ENCODE measurements at regions not wholly inside any gene's neighbourhood (a gene's known extent, or its start where the extent isn't known, plus 50 kb on each side); places are given as distances from the start of the nearest gene placed in this dataset.
"Not testable (repeated sequence)": the region's sequence is repeated elsewhere in the genome, so short reads cannot be mapped to it uniquely, and the experiment has no call there.

DNA sequence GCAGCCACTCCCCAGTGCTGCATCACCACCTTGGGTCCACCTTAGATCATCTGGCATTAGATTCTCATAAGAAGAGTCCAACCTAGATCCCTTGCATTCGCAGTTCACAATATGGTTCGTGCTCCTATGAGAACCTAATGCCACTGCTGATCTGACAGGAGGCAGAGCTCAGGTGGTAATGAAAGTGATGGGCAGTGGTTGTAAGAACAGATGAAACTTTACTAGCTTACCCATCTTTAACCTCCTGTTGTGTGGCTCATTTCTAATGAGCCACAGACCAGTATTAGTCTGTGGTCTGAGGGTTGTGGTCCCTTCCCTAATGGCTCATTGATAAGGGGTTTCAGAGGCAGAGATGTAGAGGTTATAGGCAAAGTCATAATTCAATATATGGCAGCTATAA, 615.9 kb upstream of the MIS18BP1 start:
- DNase-seq (ENCODE audit: low read depth in 4 of 4, low spot score in 2 of 4), result no peak

DNA sequence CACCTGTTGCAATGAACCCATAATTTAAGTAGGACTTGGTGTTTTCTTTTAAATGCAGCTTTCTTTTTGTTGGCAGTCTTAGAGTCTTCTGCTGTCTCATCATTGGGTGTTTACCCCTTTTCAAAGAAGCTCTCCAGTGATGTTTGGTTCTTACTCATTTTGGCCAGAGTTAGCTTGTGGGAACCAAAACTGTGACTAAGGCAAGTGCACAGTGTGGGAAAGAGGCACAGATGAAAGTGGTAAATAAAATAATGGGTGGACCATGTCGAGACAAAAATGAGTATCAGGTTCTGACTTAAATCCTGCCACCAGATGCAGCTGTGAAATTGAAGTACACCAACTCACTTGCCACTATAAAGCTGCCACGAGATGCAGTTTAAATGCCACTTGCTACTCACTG, 615.4 kb upstream of the MIS18BP1 start:
- no peak for DNase-seq (ENCODE audit: low read depth in 4 of 4, low spot score in 2 of 4)

DNA sequence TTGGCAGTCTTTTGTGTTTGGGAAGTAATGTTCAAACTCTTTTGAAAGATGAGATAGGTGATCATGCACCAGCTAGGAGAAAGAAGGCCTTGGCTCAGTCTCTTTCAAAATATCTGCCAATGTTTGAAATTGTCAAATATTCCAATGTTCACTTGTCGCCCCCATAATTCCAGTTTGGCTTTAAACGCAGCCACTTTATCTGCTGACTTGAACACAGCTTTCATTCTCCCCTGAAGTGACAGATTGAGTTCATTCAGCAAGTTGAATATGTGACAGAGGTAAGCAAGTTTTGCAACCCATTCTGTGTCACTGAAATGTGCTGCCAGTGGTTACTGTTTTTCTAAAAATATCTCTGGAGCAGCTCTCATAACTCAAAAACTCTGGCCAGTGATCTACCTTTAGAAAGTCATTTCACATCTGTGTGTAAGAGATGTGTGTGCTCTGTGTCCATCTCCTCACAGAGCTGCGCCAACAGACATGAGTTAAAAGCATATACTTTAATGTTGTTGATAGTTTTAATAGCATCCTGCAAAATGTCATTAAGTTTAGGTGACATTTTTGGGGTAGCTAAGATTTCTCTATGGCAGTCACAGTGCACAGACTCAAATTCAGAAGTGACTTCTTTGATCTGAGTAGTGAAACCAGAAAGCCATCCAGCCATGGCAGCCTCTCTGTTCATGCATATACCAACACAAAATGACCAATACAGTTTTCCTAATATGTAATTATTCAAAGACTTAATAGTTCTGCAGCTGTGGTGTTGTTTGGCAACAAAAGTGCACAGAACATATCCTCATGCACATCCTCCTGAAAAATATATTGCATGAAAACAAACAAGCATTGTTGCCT, 614.3 kb upstream of the MIS18BP1 start:
- no peak for DNase-seq (ENCODE audit: low read depth in 4 of 4, low spot score in 2 of 4)

DNA sequence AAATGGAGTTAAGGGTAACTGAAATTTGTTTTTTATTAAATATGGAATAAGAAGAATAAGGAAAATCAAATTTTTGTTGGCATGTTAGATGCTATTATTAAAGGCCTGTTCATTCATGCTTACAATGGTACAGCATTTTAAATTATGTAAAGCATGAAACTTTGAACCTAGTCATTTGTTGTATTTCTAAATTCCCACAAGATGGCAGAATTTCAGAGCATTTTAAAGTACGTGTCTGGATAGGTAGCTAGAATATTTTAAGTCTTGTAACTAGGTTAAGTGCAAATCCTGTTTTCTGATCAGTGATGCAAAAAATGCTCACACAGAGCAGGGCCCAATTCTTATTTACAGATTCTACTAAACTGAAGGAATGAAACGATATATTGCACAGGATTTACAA, 585.6 kb upstream of the MIS18BP1 start:
- DNase-seq (ENCODE audit: low read depth in 4 of 4, low spot score in 2 of 4), result no peak

DNA sequence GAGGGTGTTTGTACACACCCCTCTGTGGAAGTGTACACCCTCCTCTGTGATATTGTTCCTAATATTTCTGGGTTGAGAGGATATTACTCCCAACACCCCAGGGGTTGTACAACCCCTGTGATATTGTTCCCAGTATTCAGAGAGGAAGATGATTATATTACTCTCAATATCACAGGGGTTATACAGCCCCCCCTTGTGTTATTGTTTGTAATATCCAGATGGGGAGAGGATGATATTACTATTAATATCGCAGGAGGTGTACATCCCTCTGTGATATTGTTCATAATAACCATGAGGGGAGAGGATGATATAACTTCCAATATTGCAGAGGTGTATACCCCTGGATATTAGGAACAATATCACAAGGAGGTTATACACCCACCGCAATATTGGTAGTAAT, 566.1 kb upstream of the MIS18BP1 start:
- DNase-seq (ENCODE audit: low read depth in 4 of 4, low spot score in 2 of 4), result no peak

DNA sequence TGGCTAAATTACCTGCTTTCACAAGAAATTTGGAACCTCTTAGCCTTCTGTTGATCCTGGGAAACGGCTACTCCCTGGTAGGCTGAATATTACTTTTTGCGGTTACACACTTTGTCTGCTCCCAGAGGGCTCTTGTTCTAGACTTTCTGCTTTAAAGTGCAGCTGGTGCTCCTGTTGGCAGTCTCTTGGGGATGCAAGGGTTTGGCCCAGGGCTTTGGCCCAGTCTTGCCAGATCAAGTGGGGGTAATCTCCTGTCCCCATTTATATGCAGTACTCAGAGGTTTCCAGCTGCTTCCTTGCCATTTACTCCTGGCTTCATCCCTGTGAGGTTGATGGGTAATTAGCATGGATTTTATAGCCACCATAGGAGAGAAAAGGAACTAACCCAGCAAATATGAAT, 558.2 kb upstream of the MIS18BP1 start:
- no peak for DNase-seq (ENCODE audit: low read depth in 4 of 4, low spot score in 2 of 4)

DNA sequence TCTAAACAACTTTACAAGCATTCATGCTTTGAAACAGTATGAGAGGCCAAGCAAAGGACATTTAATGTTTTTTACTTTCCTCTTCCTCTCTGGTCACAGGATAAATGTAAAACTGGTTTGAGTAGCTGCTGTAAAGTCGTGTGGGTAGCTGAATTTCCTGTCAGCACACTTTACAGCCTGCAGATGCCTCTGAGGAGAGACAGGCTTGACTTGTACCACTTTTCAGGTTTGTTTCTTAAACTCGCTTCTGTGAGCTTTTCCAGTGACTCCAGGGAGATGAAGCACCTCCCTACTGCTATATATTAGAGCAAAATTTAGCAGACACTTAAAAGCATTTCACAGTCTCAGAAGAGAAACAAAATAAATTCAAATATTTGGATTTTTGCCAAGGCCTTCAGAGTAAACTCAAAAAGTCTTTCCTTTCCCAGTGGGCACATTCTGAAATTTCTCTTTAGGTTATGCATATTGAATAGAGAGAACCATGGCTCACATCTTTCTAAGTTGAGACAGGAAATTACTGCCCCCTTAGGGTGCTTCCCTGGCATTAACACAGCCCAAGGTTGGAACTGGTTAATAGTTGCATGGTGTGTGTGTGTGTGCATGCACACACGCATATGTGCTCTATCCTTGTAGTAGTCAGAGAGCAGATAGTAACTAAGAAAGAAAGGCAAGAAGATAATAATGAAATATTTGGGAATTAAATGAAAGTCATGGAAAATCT, 557.3 kb upstream of the MIS18BP1 start:
- peak in 3 of 4 donors; percentile 0 to 3 (median 2) for DNase-seq (ENCODE audit: low read depth in 4 of 4, low spot score in 2 of 4)

DNA sequence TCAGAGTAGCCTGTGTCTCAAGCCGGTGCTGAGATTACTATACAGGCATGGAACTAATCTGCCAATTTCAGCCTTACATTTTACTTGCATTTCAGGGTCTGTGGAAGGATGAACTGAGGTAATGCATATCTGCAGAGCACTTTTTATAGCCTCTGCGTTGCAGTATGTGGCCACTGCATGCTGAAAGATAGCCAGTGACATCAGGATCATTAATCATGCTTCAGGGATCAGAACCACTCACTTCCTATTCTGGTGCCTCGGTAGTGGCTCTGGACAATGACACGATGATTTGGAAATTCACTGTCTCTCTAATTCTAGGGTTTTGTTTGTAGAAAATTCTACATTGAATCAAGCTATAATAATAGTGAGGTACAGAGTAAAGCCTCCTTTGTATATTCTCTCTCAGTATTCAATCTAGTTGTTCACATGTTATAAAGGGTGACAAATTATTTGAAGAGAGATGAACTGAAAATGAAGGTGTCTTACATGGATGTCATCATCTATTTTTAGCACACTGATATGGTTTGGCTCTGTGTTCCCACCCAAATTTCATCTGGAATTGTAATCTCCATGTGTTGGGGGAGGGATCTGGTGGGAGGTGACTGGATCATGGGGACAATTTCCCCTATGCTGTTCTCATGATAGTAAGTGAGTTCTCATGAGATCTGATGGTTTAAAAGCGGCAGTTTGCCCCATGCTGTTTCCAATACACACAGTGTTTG, 554.3 kb upstream of the MIS18BP1 start:
- no peak for DNase-seq (ENCODE audit: low read depth in 4 of 4, low spot score in 2 of 4)

DNA sequence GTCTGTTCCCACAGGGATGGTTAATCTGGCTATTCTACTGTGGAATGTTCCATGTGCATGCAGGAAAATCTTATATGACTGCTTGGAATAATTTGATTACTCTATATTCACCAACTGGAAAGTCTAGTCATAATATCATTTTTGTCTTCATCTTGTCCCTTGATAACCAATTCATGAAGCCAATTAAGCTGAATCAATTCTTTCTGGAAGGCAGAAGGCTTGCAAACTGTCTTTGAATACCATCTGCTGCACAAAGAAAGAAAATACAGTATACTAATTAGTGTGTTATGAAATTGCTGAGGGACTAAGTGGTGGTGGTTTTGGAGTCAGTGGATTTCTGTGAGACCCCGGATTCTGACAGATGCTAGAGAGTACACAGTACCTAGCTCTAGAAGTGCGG, 546.5 kb upstream of the MIS18BP1 start:
- no peak for DNase-seq (ENCODE audit: low read depth in 4 of 4, low spot score in 2 of 4)

DNA sequence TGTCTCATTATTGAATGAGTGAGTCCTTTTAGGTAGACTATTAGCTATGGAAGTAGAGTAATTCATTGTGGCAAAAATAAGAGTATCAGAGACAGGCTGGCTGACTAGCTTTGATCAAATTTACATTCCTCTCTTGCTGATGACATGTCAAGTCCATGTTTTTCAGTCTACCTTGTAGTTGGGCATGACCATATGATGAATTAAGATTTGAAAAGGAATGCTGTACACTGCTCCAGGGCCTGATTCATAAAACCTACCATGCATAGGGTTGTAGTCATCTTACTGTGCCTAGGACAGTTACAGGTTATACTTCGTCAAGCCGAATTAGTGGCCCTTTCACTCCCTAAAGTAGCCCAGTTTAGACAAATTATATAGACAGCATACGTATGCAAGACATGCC, 545.7 kb upstream of the MIS18BP1 start:
- no peak for DNase-seq (ENCODE audit: low read depth in 4 of 4, low spot score in 2 of 4)

DNA sequence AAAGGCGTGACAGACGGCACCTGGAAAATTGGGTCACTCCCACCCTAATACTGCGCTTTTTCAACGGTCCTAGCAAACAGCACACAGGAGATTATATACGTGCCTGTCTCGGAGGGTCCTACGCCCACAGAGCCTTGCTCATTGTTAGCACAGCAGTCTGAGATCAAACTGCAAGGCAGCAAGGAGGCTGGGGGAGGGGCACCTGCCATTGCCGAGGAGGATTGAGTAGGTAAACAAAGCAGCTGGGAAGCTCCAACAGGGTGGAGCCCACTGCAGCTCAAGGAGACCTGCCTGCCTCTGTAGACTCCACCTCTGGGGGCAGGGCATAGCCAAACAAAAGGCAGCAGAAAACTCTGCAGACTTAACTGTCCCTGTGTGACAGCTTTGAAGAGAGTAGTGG, 543.0 kb upstream of the MIS18BP1 start:
- not testable (repeated sequence) for DNase-seq (ENCODE audit: low read depth in 4 of 4, low spot score in 2 of 4)

DNA sequence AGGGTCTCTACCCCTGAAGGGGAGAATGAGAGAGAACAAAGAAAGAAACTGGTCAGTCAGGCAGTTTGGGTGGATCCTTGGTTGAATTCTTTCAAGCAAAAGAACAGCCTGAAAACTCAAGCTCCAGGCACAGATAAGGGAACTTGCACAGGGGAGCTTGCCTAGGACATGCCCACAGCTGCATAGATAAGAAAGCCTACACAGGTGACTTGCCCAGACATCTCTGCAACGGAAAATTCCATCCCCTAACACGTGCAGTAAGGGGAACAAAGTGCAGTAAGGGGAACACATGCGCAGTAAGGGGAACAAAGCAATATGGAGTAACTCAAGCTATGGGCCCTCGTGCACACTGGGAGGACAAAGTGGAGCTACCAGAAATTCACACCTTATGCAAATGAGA, 540.1 kb upstream of the MIS18BP1 start:
- DNase-seq (ENCODE audit: low read depth in 4 of 4, low spot score in 2 of 4), result no peak

DNA sequence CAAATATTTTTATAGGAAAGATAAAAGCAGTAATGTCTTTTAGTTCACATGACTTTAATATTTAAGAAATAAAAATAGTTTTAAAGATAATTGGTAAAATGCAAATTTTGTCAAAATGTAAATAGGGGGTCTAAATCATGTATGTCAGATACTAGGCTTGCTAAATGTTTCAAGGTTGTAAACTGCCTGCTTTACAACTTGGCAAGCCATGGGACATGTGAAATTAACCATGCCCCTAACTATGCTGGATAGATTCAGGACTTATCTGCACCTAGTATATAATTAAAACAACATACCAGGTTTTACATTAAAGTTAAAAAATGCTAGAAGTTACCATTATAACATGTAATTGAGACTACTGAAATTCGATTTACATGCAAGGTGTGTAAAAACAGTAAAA, 537.3 kb upstream of the MIS18BP1 start:
- no peak for DNase-seq (ENCODE audit: low read depth in 4 of 4, low spot score in 2 of 4)

DNA sequence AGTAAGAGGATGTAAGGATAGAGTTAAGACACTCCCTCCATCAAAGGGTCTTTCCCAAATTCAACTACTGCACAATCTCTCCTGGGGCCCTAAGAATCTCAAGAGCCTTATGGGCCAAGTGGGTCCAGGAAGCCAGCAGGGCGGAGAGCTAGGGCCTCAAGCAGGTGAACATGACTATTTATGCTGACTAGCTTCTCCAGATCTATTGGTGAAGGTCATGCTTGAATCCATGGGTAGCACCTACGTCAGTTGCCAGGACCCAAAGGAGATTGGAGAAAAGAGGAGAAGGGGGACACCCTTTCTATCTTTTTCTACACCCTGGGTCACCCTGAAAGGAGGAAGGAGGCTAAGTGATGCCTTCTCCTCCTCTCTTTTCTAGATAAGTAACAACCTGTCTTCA, 534.2 kb upstream of the MIS18BP1 start:
- DNase-seq (ENCODE audit: low read depth in 4 of 4, low spot score in 2 of 4), result no peak

DNA sequence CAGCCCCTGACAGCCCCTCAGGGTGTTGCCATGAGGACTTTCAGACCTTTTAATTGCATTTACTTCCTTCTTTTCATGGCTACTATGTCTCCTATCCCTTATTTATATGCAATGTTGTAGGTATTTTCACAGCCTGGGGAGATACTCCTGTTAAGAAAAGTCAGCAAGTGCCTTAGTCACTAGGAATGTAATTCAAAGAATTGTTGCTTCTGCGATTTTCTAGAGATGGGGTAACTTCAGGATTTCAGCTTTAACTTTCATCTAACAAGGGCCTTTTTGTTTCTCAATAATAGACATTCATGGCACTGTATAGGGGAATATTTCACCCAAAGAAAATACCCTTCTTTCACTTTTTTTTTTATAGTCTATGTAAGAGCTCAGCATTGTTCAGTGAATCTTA, 533.3 kb upstream of the MIS18BP1 start:
- DNase-seq (ENCODE audit: low read depth in 4 of 4, low spot score in 2 of 4), result no peak

DNA sequence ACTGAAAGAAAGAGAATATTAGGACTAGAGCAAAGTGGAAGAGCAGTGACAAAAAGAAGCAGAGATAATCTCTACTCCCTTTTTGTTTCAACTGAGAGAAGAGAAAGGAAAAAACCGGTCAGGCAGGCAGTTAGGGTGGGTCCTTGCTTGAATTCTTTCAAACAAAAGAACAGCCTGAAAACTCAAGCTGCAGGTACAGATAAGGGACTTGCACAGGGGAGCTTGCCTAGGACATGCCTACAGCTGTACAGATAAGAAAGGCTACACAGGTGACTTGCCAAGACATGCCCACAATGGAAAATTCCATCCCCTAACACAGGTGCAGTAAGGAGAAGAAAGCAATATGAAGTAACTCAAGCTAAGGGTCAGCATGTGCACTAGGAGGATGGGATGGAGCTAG, 532.2 kb upstream of the MIS18BP1 start:
- DNase-seq (ENCODE audit: low read depth in 4 of 4, low spot score in 2 of 4), result no peak

DNA sequence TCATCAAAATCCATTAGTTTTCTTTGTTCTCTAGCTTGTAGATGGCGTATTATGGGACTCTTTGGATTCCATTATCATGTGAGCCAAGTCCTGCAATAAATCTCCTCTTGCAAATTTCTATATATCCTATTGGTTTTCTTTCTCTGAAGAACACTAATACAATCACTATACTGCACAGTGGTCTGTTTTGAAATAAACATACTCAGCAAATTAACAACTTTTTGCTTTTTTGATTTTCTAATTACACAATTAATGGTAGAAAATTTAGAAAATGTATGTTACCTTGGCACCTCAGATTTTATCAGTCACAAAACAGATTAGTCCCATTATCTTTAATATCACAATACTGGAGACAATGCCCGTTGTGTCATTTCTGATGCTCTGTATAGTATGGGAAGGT, 513.2 kb upstream of the MIS18BP1 start:
- no peak for DNase-seq (ENCODE audit: low read depth in 4 of 4, low spot score in 2 of 4)

DNA sequence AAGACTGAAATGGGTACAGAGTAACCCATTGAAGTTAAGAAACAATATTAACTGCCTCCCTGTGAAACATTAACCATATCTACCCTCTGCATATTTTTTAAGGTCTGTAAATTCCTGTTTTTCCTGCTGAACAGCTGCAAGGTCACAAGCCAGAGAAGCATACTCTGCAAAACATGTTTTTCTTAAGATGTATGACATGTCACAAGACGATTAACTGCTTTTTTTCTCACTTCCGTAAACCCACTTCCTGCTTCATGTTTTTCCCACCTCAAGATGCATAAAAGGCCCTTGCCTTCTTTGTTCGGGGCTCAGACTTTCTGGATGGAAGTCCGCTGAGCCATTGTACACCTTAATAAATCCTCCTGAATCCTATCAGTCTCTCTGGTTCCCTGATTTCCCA, 504.7 kb upstream of the MIS18BP1 start:
- no peak for DNase-seq (ENCODE audit: low read depth in 4 of 4, low spot score in 2 of 4)

DNA sequence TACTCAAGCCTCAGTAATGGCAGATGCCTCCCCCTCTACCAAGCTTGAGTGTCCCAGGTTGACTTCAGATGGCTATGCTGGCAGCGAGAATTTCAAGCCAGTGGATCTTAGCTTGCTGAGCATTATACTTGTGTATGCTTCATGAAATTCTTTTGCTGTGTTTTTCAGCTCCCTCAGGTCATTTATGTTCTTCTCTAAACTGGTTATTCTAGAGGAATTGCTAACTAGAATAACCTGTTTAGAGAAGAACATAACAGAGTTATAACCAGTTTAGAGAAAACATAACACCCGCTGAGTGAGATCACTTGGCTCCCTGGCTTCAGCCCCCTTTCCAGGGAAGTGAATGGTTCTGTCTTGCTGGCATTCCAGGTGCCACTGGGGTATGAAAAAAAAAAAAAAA, 503.4 kb upstream of the MIS18BP1 start:
- DNase-seq (ENCODE audit: low read depth in 4 of 4, low spot score in 2 of 4), result not testable (repeated sequence)

DNA sequence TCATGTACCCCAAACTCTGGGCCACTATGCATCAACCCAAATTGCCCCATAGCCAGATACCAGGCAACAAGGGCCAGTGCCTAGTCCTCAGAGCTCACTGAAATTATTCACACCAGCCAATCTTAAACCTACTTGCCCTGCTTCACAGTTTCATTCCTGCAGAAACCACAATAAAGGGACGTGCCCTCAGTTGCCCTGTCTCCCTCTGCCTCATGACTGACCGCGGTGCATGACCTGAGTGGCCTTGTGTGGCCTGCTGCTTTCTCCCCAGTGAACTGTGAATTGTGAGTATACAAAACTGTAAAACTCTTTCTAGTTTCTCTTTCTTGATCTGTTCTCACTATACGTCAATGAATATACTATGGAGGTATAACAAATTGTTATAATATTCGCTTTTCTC, 490.9 kb upstream of the MIS18BP1 start:
- DNase-seq (ENCODE audit: low read depth in 4 of 4, low spot score in 2 of 4), result no peak

DNA sequence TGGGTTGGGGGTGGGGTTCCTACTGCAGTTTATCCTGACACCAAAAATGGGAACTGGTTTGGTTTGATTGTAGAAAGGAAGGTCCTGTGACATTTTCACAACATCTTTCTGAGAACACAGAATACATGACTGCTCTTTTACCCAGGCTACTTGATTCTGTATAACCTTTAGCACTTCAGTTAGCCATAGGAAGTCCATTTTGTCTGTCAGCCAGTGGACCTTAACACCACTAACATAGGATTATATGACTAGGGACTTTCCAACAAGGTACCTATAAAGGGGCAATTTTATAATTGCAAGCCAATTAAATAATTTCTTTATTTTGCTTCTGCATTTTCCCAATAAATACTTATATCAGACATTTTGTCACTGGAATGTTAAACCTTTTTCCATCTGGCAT, 489.2 kb upstream of the MIS18BP1 start:
- no peak for DNase-seq (ENCODE audit: low read depth in 4 of 4, low spot score in 2 of 4)
